Loucy (cell line): ENCODE measurements at regions not wholly inside any gene's neighbourhood (a gene's known extent, or its start where the extent isn't known, plus 50 kb on each side); places are given as distances from the start of the nearest gene placed in this dataset.

Experiments
- H2AFZ ChIP-seq: fragments of 200-600 bp; sonication (generic); 2 replicates; pipeline ENCODE4 v1.6.0; 2016; ENCODE audit warnings: antibody characterized with exemption, mild to moderate bottlenecking, low read length, moderate library complexity
- H3F3A ChIP-seq: fragments of 200-600 bp; 2 replicates; pipeline ENCODE4 v1.6.0; 2016; ENCODE audit warnings: antibody characterized with exemption, low read depth, mild to moderate bottlenecking
- H3K27me3 ChIP-seq: fragments of 200-600 bp; sonication (generic); 2 replicates; pipeline ENCODE4 v1.6.1; 2014; ENCODE audit warnings: low read length, mild to moderate bottlenecking; ENCODE audit not compliant: insufficient read depth, poor library complexity, severe bottlenecking
- H3K36me3 ChIP-seq: fragments of 200-600 bp; sonication (generic); 2 replicates; pipeline ENCODE4 v1.6.1; 2016; ENCODE audit warnings: low read length; ENCODE audit not compliant: insufficient read depth
- H3K4me1 ChIP-seq: fragments of 200-600 bp; sonication (generic); 2 replicates; pipeline ENCODE4 v1.5.1; 2014; ENCODE audit warnings: low read length, mild to moderate bottlenecking; ENCODE audit not compliant: insufficient read depth, poor library complexity, severe bottlenecking
- H3K4me2 ChIP-seq: fragments of 200-600 bp; sonication (generic); 2 replicates; pipeline ENCODE4 v1.6.0; 2014; ENCODE audit warnings: antibody characterized with exemption, low read length, low read depth, mild to moderate bottlenecking; ENCODE audit not compliant: poor library complexity, severe bottlenecking
- H3K4me3 ChIP-seq: fragments of 200-600 bp; sonication (generic); 2 replicates; pipeline ENCODE4 v1.5.1; 2014; ENCODE audit warnings: low read length, mild to moderate bottlenecking, mixed read lengths; ENCODE audit not compliant: poor library complexity, severe bottlenecking
- H3K79me2 ChIP-seq: fragments of 200-600 bp; sonication (generic); 2 replicates; pipeline ENCODE4 v1.6.1; 2014; ENCODE audit warnings: low read length; ENCODE audit not compliant: insufficient read depth
- H3K9ac ChIP-seq: fragments of 200-600 bp; sonication (generic); 2 replicates; pipeline ENCODE4 v1.6.0; 2014; ENCODE audit warnings: mild to moderate bottlenecking, low read depth, low read length, moderate library complexity; ENCODE audit not compliant: poor library complexity, severe bottlenecking
- H3K9me2 ChIP-seq: fragments of 200-600 bp; sonication (generic); replicated peaks from 2 replicates; pipeline ENCODE4 v1.6.1; 2016; ENCODE audit warnings: low read depth, low read length, mixed read lengths
- H3K9me3 ChIP-seq: fragments of 200-600 bp; sonication (generic); 2 replicates; pipeline ENCODE4 v1.6.1; 2014; ENCODE audit warnings: mild to moderate bottlenecking, antibody characterized with exemption, low read length, low read depth; ENCODE audit not compliant: insufficient read depth
- H4K20me1 ChIP-seq: fragments of 200-600 bp; sonication (generic); 2 replicates; pipeline ENCODE4 v1.6.0; 2014; ENCODE audit warnings: antibody characterized with exemption, low read length, mild to moderate bottlenecking; ENCODE audit not compliant: insufficient read depth, poor library complexity, severe bottlenecking
- CTCF ChIP-seq: fragments of 200-600 bp; sonication (generic); conservative IDR thresholded peaks from 2 replicates; pipeline ENCODE4 v1.5.1; 2014; ENCODE audit warnings: mild to moderate bottlenecking, antibody characterized with exemption, low read length
- EZH2phosphoT487 ChIP-seq: fragments of 200-600 bp; IDR thresholded peaks from 2 replicates; pipeline ENCODE4 v1.6.1; 2018; ENCODE audit warnings: antibody characterized with exemption, mild to moderate bottlenecking, moderate library complexity, borderline replicate concordance

- Histone ChIP-seq H3F3A (no peaks in the 10 kb centered on the region), H4K20me1 (no peaks in the 10 kb centered on the region), H3K9me2 (no peaks in the 10 kb centered on the region), H3K27me3 (no peaks in the 10 kb centered on the region), H2AFZ (no peak overlapping the region), H3K36me3 (no peaks in the 10 kb centered on the region), H3K9ac (no peak overlapping the region), H3K79me2 (no peaks in the 10 kb centered on the region), H3K9me3 (peaks cover 6% of the 10 kb centered on the region; the same call in 1 of the 2 replicates), H3K4me1 (no peaks in the 10 kb centered on the region), H3K4me2 (no peak overlapping the region), H3K4me3 (no peak overlapping the region)
- TF ChIP-seq EZH2phosphoT487 (no peak), CTCF (no peak)
Measured at GRCh38 chr4:44777115-44777514, 50.8 kb upstream of the GNPDA2 start.
